Activated T-helper 17 cell treated with anti-CD3 and anti-CD28 coated beads, Interleukin-2, amount 50 U/mL, for 72 hours (primary cell): ENCODE measurements at regions not wholly inside any gene's neighbourhood (a gene's known extent, or its start where the extent isn't known, plus 50 kb on each side); places are given as distances from the start of the nearest gene placed in this dataset.

Experiments
- ATAC-seq: fragments of 150-1000 bp; cut with Tn5 transposase; replicated peaks from 2 replicates; pipeline ENCODE4 v1.10.0; 2021; ENCODE audit warnings: mild to moderate bottlenecking, moderate library complexity
- H3K27ac Mint-ChIP-seq: one replicate; pipeline ENCODE4 v1.8.0; 2022; ENCODE audit warnings: mixed read lengths
- H3K27me3 Mint-ChIP-seq: one replicate; pipeline ENCODE4 v1.8.0; 2022; ENCODE audit warnings: mixed read lengths
- H3K36me3 Mint-ChIP-seq: one replicate; pipeline ENCODE4 v1.8.0; 2022; ENCODE audit warnings: low read depth, mild to moderate bottlenecking, mixed read lengths
- H3K4me1 Mint-ChIP-seq: one replicate; pipeline ENCODE4 v1.8.0; 2022; ENCODE audit warnings: mixed read lengths
- H3K4me3 Mint-ChIP-seq: one replicate; pipeline ENCODE4 v1.8.0; 2022; ENCODE audit warnings: mild to moderate bottlenecking, mixed read lengths
- H3K9me3 Mint-ChIP-seq: one replicate; pipeline ENCODE4 v1.8.0; 2022; ENCODE audit warnings: mixed read lengths

GRCh38 chr3:118842147-118842863, 192.3 kb downstream of the IGSF11 start:
- peaks cover 4% of the 10 kb centered on the region for H3K36me3 Mint-ChIP-seq
- peaks cover 9% of the 10 kb centered on the region for H3K9me3 Mint-ChIP-seq
- H3K27ac Mint-ChIP-seq, result no peak overlapping the region
- no peak overlapping the region for H3K4me3 Mint-ChIP-seq
- H3K4me1 Mint-ChIP-seq, result no peaks in the 10 kb centered on the region
- ATAC-seq, result no peak
- peaks cover 6% of the 10 kb centered on the region for H3K27me3 Mint-ChIP-seq

GRCh38 chr3:118846176-118846575, 188.5 kb downstream of the IGSF11 start:
- H3K27me3 Mint-ChIP-seq, result no peaks in the 10 kb centered on the region
- no peak for ATAC-seq
- H3K27ac Mint-ChIP-seq, result no peak overlapping the region

More at GRCh38 chr3:118846176-118846575, 188.5 kb downstream of the IGSF11 start:
- Mint-ChIP-seq H3K36me3 (peaks cover 4% of the 10 kb centered on the region), H3K9me3 (peaks cover 15% of the 10 kb centered on the region), H3K4me3 (no peak overlapping the region), H3K4me1 (no peaks in the 10 kb centered on the region)
